ENCODE measurements at regions not wholly inside any gene's neighbourhood (a gene's known extent, or its start where the extent isn't known, plus 50 kb on each side); places are given as distances from the start of the nearest gene placed in this dataset.

DNA sequence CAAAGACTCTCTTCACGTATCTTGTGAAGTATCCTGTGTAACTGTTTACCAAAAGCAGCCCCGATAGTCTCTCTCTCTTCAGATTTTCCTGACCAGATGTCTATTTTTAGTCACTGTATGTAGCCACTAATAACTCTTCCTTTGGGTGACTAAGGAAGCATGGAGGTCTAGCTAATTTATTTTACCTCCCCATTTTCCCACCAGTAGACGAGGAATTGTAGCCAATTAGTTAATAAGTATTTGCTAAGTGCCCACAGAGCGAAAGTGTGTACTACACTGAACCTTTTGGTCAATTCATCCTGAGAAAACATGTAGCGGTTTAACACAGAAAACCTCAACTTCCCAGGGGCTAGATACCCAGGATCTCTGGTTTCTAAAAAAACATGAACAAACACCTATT is 180.6 kb downstream of the TBX18 start:
- TF ChIP-seq, protein P1, sequence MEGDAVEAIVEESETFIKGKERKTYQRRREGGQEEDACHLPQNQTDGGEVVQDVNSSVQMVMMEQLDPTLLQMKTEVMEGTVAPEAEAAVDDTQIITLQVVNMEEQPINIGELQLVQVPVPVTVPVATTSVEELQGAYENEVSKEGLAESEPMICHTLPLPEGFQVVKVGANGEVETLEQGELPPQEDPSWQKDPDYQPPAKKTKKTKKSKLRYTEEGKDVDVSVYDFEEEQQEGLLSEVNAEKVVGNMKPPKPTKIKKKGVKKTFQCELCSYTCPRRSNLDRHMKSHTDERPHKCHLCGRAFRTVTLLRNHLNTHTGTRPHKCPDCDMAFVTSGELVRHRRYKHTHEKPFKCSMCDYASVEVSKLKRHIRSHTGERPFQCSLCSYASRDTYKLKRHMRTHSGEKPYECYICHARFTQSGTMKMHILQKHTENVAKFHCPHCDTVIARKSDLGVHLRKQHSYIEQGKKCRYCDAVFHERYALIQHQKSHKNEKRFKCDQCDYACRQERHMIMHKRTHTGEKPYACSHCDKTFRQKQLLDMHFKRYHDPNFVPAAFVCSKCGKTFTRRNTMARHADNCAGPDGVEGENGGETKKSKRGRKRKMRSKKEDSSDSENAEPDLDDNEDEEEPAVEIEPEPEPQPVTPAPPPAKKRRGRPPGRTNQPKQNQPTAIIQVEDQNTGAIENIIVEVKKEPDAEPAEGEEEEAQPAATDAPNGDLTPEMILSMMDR (IDR thresholded peaks at IDR 0.05) = no peak
- no peak for TF ChIP-seq POLR2A (IDR thresholded peaks at IDR 0.05)
